Activated T-cell treated with anti-CD3 and anti-CD28 coated beads, Interleukin-2, amount 50 U/mL, for 4 hours (primary cell): ENCODE measurements at regions not wholly inside any gene's neighbourhood (a gene's known extent, or its start where the extent isn't known, plus 50 kb on each side); places are given as distances from the start of the nearest gene placed in this dataset.

ENCODE experiments used
- ATAC-seq, 2 donors: fragments of 200-7000 bp; cut with Tn5 transposase; one replicate each; pipeline ENCODE4 v1.10.0; 2021
- DNase-seq: peaks from one replicate; pipeline ENCODE4 v3.0.0-alpha.2; 2020
- H3K27me3 Mint-ChIP-seq: one replicate; pipeline ENCODE4 v1.8.0; 2021; ENCODE audit warnings: low read depth, mixed read lengths
- H3K36me3 Mint-ChIP-seq: one replicate; pipeline ENCODE4 v1.8.0; 2022; ENCODE audit warnings: mixed read lengths; ENCODE audit not compliant: insufficient read depth
- H3K4me1 Mint-ChIP-seq: one replicate; pipeline ENCODE4 v1.8.0; 2021; ENCODE audit warnings: low read depth, mixed read lengths
- H3K4me3 Mint-ChIP-seq: one replicate; pipeline ENCODE4 v1.8.0; 2021; ENCODE audit warnings: mild to moderate bottlenecking, moderate library complexity, mixed read lengths
- H3K9me3 Mint-ChIP-seq: one replicate; pipeline ENCODE4 v1.8.0; 2021; ENCODE audit warnings: mixed read lengths

DNA sequence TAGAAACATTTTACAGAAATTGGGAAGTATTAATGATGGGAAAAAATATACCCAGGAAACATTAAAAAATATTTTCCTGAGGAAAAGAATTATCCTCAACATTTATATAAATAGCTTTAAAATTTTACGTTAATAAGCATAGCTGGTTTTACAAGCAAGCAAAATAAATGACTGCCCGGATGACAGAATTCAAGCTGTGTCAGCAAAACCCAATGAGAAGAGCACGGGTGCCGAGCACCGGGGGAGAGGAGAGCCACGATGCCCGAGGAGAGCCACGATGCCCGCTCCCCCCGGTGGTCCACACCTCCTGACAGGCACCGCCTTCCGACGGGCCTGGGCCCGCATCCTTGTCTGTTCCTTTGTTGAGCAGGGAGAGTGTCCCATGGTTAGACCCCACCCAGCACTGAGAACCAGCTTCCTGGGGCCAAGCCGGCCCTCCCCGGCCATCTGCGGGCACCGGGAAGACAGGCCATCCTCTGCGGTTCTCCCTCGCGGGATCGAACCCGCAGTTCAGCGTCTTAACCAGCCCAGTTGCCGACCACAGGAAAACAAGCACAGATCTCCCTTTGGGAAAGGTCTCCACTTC is 63.3 kb upstream of the PDE10A start:
- DNase-seq = no peak
- Mint-ChIP-seq H3K9me3 (no peaks in the 10 kb centered on the region), H3K27me3 (no peaks in the 10 kb centered on the region), H3K4me1 (no peaks in the 10 kb centered on the region), H3K36me3 (no peaks in the 10 kb centered on the region), H3K4me3 (no peak overlapping the region)
- ATAC-seq = no peak

- H3K4me3 Mint-ChIP-seq = no peak overlapping the region
- H3K4me1 Mint-ChIP-seq = no peaks in the 10 kb centered on the region
- H3K9me3 Mint-ChIP-seq = no peaks in the 10 kb centered on the region
- H3K27me3 Mint-ChIP-seq = peaks cover under 1% of the 10 kb centered on the region
- no peak for DNase-seq
- ATAC-seq = no peak
- H3K36me3 Mint-ChIP-seq = no peaks in the 10 kb centered on the region
These were observed 62.2 kb upstream of the PDE10A start for GRCh38 chr6:165725201-165725600.

DNA sequence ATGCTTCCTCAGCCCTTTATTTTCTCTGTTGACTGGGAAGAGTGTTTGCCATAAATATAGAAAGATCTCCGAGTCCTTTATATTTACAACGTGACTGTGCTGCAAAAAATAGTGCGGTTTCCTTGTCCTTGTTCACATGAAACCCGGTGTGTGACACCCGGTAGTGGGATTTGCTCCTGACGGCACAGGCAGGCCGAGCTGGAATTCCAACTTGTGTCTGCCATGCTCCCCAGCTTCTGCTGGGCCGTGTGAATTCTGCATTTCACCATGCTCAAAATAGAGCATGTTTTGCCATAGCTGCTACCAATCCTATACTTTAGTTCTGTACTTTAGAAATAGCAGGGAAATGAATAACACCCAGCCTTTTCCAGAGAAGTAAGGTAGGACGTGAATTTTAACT is 60.3 kb upstream of the PDE10A start:
- Mint-ChIP-seq H3K36me3 (no peaks in the 10 kb centered on the region), H3K4me1 (no peaks in the 10 kb centered on the region), H3K27me3 (peaks cover 3% of the 10 kb centered on the region), H3K4me3 (no peak overlapping the region), H3K9me3 (no peaks in the 10 kb centered on the region)
- no peak for DNase-seq
- ATAC-seq = no peak

- Mint-ChIP-seq H3K4me3 (no peak overlapping the region), H3K27me3 (peaks cover 3% of the 10 kb centered on the region), H3K36me3 (no peaks in the 10 kb centered on the region), H3K4me1 (no peaks in the 10 kb centered on the region), H3K9me3 (no peaks in the 10 kb centered on the region)
- DNase-seq = no peak
- ATAC-seq = no peak
These were observed 59.0 kb upstream of the PDE10A start for GRCh38 chr6:165722022-165722421.

- Mint-ChIP-seq H3K36me3 (no peaks in the 10 kb centered on the region), H3K27me3 (peaks cover 4% of the 10 kb centered on the region), H3K9me3 (no peaks in the 10 kb centered on the region), H3K4me3 (no peak overlapping the region), H3K4me1 (no peaks in the 10 kb centered on the region)
- DNase-seq (no peak), ATAC-seq (no peak)
These were observed 58.3 kb upstream of the PDE10A start for GRCh38 chr6:165721356-165721755.

GRCh38 chr6:165718491-165718891 is 55.5 kb upstream of the PDE10A start:
- Mint-ChIP-seq H3K4me1 (no peaks in the 10 kb centered on the region), H3K9me3 (no peaks in the 10 kb centered on the region), H3K4me3 (no peak overlapping the region), H3K27me3 (peaks cover 5% of the 10 kb centered on the region), H3K36me3 (no peaks in the 10 kb centered on the region)
- no peak for ATAC-seq
- no peak for DNase-seq

- no peaks in the 10 kb centered on the region for H3K4me1 Mint-ChIP-seq
- H3K4me3 Mint-ChIP-seq = no peak overlapping the region
- no peak for ATAC-seq
- no peak for DNase-seq
- H3K36me3 Mint-ChIP-seq = no peaks in the 10 kb centered on the region
- H3K27me3 Mint-ChIP-seq = peaks cover 7% of the 10 kb centered on the region
- H3K9me3 Mint-ChIP-seq = no peaks in the 10 kb centered on the region
These were observed 54.9 kb upstream of the PDE10A start for GRCh38 chr6:165717732-165718465.

GRCh38 chr6:165716886-165717285 is 53.8 kb upstream of the PDE10A start:
- Mint-ChIP-seq H3K9me3 (no peaks in the 10 kb centered on the region), H3K4me1 (no peaks in the 10 kb centered on the region), H3K27me3 (peaks cover 8% of the 10 kb centered on the region), H3K36me3 (no peaks in the 10 kb centered on the region), H3K4me3 (no peak overlapping the region)
- no peak for ATAC-seq
- DNase-seq = no peak

DNA sequence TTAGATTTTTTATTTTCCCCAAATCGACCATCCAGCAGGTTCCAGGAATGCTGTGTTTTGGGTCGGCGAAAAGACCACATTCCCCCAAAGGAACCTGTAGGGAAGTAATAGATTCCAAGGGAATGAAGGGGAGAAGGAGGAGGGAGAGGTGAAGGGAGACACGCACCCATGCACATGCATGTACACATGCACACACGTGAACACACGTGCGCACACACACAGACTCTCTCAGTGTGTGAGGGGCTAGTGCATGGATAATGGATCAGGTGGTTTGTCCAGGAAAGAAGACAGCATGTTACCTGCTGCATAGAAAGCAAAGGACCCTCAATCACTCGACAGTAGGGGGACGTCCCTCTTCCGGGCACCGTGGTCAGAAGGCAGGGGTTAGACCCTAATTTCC is 52.4 kb upstream of the PDE10A start:
- no peak for DNase-seq
- peaks cover 8% of the 10 kb centered on the region for H3K27me3 Mint-ChIP-seq
- no peaks in the 10 kb centered on the region for H3K9me3 Mint-ChIP-seq
- no peaks in the 10 kb centered on the region for H3K4me1 Mint-ChIP-seq
- no peak overlapping the region for H3K4me3 Mint-ChIP-seq
- no peak for ATAC-seq
- no peaks in the 10 kb centered on the region for H3K36me3 Mint-ChIP-seq

DNA sequence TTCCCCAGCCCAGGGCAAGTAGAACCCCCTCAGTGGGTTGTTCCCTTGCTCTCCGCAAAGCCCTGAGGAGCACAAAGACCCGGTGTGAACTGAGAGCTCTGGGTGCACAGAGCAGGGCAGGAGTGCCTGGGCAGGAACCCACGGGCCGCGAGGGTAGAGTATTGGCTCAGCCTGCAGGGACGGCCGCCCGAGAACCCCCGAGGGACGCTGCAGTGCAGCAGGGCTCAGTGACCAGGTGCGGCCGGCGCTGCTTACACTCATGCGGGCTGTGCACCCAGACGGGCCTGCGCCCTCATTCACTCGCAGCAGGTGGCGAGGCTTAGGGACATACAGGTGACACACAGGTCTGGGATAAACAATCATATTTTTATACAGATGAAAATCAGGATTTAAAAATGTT is 51.9 kb upstream of the PDE10A start:
- H3K27me3 Mint-ChIP-seq = peaks cover 7% of the 10 kb centered on the region
- H3K4me1 Mint-ChIP-seq = no peaks in the 10 kb centered on the region
- H3K9me3 Mint-ChIP-seq = peaks cover 2% of the 10 kb centered on the region
- no peak for DNase-seq
- H3K4me3 Mint-ChIP-seq = no peak overlapping the region
- no peak for ATAC-seq
- no peaks in the 10 kb centered on the region for H3K36me3 Mint-ChIP-seq

GRCh38 chr6:165713845-165714466 is 50.9 kb upstream of the PDE10A start:
- Mint-ChIP-seq H3K36me3 (no peaks in the 10 kb centered on the region), H3K4me1 (no peaks in the 10 kb centered on the region), H3K4me3 (no peak overlapping the region), H3K9me3 (peaks cover 4% of the 10 kb centered on the region), H3K27me3 (peaks cover 7% of the 10 kb centered on the region)
- ATAC-seq = no peak
- DNase-seq = no peak
